CD4-positive, alpha-beta T cell (primary cell): ENCODE measurements at regions not wholly inside any gene's neighbourhood (a gene's known extent, or its start where the extent isn't known, plus 50 kb on each side); places are given as distances from the start of the nearest gene placed in this dataset.

Experiments used
- ATAC-seq: fragments of 200-7000 bp; cut with Tn5 transposase; one replicate; pipeline ENCODE4 v1.10.0; 2022; ENCODE audit warnings: mild to moderate bottlenecking; ENCODE audit not compliant: poor library complexity
- CTCF ChIA-PET: fragments of 350-600 bp; sonication (Branson Sonifier 250); formaldehyde crosslinking; loops from one replicate; lab custom pipeline; 2021; ENCODE audit warnings: antibody characterized with exemption, inconsistent platforms; lab: Charles Lee
- POLR2A ChIA-PET: fragments of 350-600 bp; sonication (Branson Sonifier 250); formaldehyde crosslinking; loops from one replicate; lab custom pipeline; 2021; ENCODE audit warnings: antibody characterized with exemption, inconsistent platforms; lab: Charles Lee
- DNase-seq, 14 experiments: peaks; one replicate each; pipeline ENCODE4 v3.0.0-alpha.2; 2013 to 2020; ENCODE audit warnings: mixed read lengths in 2 of 14
- H3K27ac ChIP-seq, 2 donors: one replicate each; pipeline versions ENCODE4 v1.5.1 to v1.7.0; 2013; ENCODE audit warnings: low read length in 2 of 2, low read depth in 1 of 2, mild to moderate bottlenecking in 1 of 2
- H3K27me3 ChIP-seq, 2 experiments: 1 replicate in 1 of 2; 2 replicates in 1 of 2; pipeline versions ENCODE4 v1.6.1 to v1.7.0; 2013; ENCODE audit warnings: low read length in 2 of 2, control low read depth in 1 of 2, mild to moderate bottlenecking in 1 of 2, moderate library complexity in 1 of 2; ENCODE audit not compliant: insufficient read depth in 2 of 2, control insufficient read depth in 1 of 2
- H3K36me3 ChIP-seq: one replicate; pipeline ENCODE4 v1.6.1; 2013; ENCODE audit warnings: low read length, control low read depth; ENCODE audit not compliant: insufficient read depth
- H3K4me1 ChIP-seq: one replicate; pipeline ENCODE4 v1.6.1; 2013; ENCODE audit warnings: low read length, control low read depth; ENCODE audit not compliant: insufficient read depth
- H3K4me3 ChIP-seq: one replicate; pipeline ENCODE4 v1.5.1; 2013; ENCODE audit warnings: mild to moderate bottlenecking, low read length, moderate library complexity
- H3K9me3 ChIP-seq, 2 experiments: 1 replicate in 1 of 2; 2 replicates in 1 of 2; pipeline versions ENCODE4 v1.6.1 to v1.7.0; 2013; ENCODE audit warnings: low read length in 2 of 2, mild to moderate bottlenecking in 2 of 2, control low read depth in 1 of 2, moderate library complexity in 1 of 2; ENCODE audit not compliant: control insufficient read depth in 1 of 2, insufficient read depth in 1 of 2
- H3K27ac Mint-ChIP-seq: one replicate; pipeline ENCODE4 v1.8.0; 2020; ENCODE audit warnings: mixed read lengths
- H3K27me3 Mint-ChIP-seq: one replicate; pipeline ENCODE4 v1.8.0; 2021; ENCODE audit warnings: mixed read lengths
- H3K36me3 Mint-ChIP-seq: one replicate; pipeline ENCODE4 v1.8.0; 2021; ENCODE audit warnings: low read depth, mixed read lengths
- H3K4me1 Mint-ChIP-seq: one replicate; pipeline ENCODE4 v1.8.0; 2021; ENCODE audit warnings: low read depth, mixed read lengths
- H3K4me3 Mint-ChIP-seq: one replicate; pipeline ENCODE4 v1.8.0; 2020; ENCODE audit warnings: mild to moderate bottlenecking, mixed read lengths
- H3K9me3 Mint-ChIP-seq: one replicate; pipeline ENCODE4 v1.8.0; 2020; ENCODE audit warnings: mixed read lengths
- intact Hi-C, 2 experiments: fragments of 100-400 bp; cut with DNase I in 1 of 2; cut with micrococcal nuclease in 1 of 2; formaldehyde crosslinking; loops; one replicate each; pipeline versions ENCODE4 v1.15.1 to v1.9.0; 2023 to 2025; cut with DNase I, micrococcal nuclease
- TF ChIP-seq, protein P1 (sequence below): fragments of 200-600 bp; IDR thresholded peaks from one replicate; pipeline ENCODE4 v1.8.0; 2022; ENCODE audit warnings: antibody characterized with exemption, mild to moderate bottlenecking

DNA sequence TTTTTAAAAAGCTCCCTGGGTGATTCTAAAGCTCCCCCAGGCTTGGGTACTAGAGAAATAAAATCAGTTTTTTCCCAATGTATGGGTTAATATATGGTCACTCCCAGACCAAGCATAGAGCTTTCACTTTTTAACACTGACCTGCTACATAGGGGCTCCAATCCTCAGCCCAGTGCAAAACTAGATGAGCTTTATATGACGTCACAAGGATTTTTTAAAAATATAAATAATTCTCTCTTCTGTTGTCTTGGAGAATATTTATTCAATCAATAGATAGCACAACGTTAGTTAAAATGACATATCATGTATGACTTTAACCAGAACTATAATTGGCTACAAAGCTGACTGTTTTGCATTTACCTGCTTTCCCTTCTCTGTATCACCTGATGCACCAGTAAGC is 137.9 kb upstream of the TMCC3 start:
- H3K4me3 Mint-ChIP-seq = no peak overlapping the region
- H3K27me3 ChIP-seq = no peaks in the 10 kb centered on the region
- intact Hi-C loops = no loop called here
- H3K36me3 ChIP-seq = no peaks in the 10 kb centered on the region
- H3K4me1 ChIP-seq = no peaks in the 10 kb centered on the region
- ATAC-seq (no peak), DNase-seq (no peak)
- H3K4me1 Mint-ChIP-seq = no peaks in the 10 kb centered on the region
- no peak overlapping the region for H3K4me3 ChIP-seq
- CTCF ChIA-PET = no interaction called here
- H3K9me3 ChIP-seq = no peaks in the 10 kb centered on the region
- no peaks in the 10 kb centered on the region for H3K36me3 Mint-ChIP-seq
- no peaks in the 10 kb centered on the region for H3K27me3 Mint-ChIP-seq
- POLR2A ChIA-PET = no interaction called here
- no peaks in the 10 kb centered on the region for H3K9me3 Mint-ChIP-seq
- TF ChIP-seq, protein P1, sequence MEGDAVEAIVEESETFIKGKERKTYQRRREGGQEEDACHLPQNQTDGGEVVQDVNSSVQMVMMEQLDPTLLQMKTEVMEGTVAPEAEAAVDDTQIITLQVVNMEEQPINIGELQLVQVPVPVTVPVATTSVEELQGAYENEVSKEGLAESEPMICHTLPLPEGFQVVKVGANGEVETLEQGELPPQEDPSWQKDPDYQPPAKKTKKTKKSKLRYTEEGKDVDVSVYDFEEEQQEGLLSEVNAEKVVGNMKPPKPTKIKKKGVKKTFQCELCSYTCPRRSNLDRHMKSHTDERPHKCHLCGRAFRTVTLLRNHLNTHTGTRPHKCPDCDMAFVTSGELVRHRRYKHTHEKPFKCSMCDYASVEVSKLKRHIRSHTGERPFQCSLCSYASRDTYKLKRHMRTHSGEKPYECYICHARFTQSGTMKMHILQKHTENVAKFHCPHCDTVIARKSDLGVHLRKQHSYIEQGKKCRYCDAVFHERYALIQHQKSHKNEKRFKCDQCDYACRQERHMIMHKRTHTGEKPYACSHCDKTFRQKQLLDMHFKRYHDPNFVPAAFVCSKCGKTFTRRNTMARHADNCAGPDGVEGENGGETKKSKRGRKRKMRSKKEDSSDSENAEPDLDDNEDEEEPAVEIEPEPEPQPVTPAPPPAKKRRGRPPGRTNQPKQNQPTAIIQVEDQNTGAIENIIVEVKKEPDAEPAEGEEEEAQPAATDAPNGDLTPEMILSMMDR = no peak
- no peak overlapping the region for H3K27ac ChIP-seq
- no peak overlapping the region for H3K27ac Mint-ChIP-seq

DNA sequence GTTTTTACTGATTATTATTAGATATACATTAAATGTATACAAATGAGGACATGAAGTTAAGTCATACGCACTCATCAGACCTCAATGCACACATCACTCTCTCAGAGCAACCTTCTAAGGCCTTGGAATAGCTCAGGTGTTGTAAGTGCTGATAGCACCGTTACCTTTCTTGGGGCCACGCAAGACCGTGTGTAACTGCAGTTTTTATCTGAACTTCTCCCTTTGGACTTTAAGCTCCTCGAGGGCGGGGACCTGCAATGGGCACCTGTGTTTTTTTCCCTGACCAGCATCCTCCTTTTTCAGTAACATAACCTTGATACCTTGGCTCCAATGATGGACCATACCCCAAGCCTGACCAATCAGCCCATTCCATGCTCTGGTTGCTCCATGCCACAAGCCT is 136.5 kb upstream of the TMCC3 start:
- Mint-ChIP-seq H3K27ac (no peak overlapping the region), H3K36me3 (no peaks in the 10 kb centered on the region), H3K27me3 (no peaks in the 10 kb centered on the region), H3K4me1 (no peaks in the 10 kb centered on the region), H3K9me3 (peaks cover 2% of the 10 kb centered on the region), H3K4me3 (no peak overlapping the region)
- no peak overlapping the region for H3K4me3 ChIP-seq
- no peaks in the 10 kb centered on the region for H3K4me1 ChIP-seq
- POLR2A ChIA-PET = no interaction called here
- no peak for ATAC-seq
- CTCF ChIA-PET = no interaction called here
- TF ChIP-seq, protein P1 = no peak
- intact Hi-C loops = no loop called here
- no peaks in the 10 kb centered on the region for H3K36me3 ChIP-seq
- H3K27ac ChIP-seq = no peak overlapping the region
- H3K27me3 ChIP-seq = no peaks in the 10 kb centered on the region
- no peak for DNase-seq
- H3K9me3 ChIP-seq = no peaks in the 10 kb centered on the region

- no peaks in the 10 kb centered on the region for H3K36me3 Mint-ChIP-seq
- no peaks in the 10 kb centered on the region for H3K4me1 ChIP-seq
- POLR2A ChIA-PET = no interaction called here
- no peak for DNase-seq
- peaks cover 4% of the 10 kb centered on the region for H3K9me3 Mint-ChIP-seq
- H3K27ac ChIP-seq = no peak overlapping the region
- H3K27me3 Mint-ChIP-seq = peaks cover 10% of the 10 kb centered on the region
- no peak for ATAC-seq
- H3K4me3 ChIP-seq = no peak overlapping the region
- H3K4me1 Mint-ChIP-seq = no peaks in the 10 kb centered on the region
- CTCF ChIA-PET = no interaction called here
- intact Hi-C loops = no loop called here
- no peaks in the 10 kb centered on the region for H3K9me3 ChIP-seq
- no peak overlapping the region for H3K4me3 Mint-ChIP-seq
- H3K36me3 ChIP-seq = no peaks in the 10 kb centered on the region
- no peak overlapping the region for H3K27ac Mint-ChIP-seq
- TF ChIP-seq, protein P1 = no peak
- no peaks in the 10 kb centered on the region for H3K27me3 ChIP-seq
Measured at GRCh38 chr12:94783862-94784261, 133.5 kb upstream of the TMCC3 start.
